ENCODE measurements at regions not wholly inside any gene's neighbourhood (a gene's known extent, or its start where the extent isn't known, plus 50 kb on each side); places are given as distances from the start of the nearest gene placed in this dataset.

- DNase-seq (ENCODE audit: low read depth in 1 of 2, low spot score in 1 of 2) (no peak), ATAC-seq (no peak), FAIRE-seq (no peak)
- TF ChIP-seq USF2 (IDR thresholded peaks at IDR 0.05) (no peak), RCOR1 (IDR thresholded peaks at IDR 0.05; ENCODE audit: low read depth, low read length) (no peak), ATOH8 (CRISPR knock-in tag; IDR thresholded peaks at IDR 0.05; ENCODE audit: low read depth) (no peak), ELK1 (IDR thresholded peaks at IDR 0.05; ENCODE audit: low read depth, low read length) (no peak), CBX8 (IDR thresholded peaks at IDR 0.05) (no peak), ZC3H11A (IDR thresholded peaks at IDR 0.05) (no peak), HOXA7 (CRISPR knock-in tag; IDR thresholded peaks at IDR 0.05) (no peak)
- Histone ChIP-seq H3K27ac (no peak overlapping the region), H3K4me2 (no peak overlapping the region), H3K4me3 (no peak overlapping the region), H3K9me3 (peaks cover 14% of the 10 kb centered on the region; the same call in 1 of the 3 replicates), H3K4me1 (no peaks in the 10 kb centered on the region)
- ChIA-PET CTCF (interaction anchor here (0.6 kb wide), 1 partner anchor 84 kb away, joined by 3 read pairs; no protein-coding TSS in a partner anchor), POLR2A (no interaction called here)
- 3% methylated on average over 2 of the region's 2 CpGs for WGBS (ENCODE audit: missing lambda C conversion rate)
These were observed 427.7 kb downstream of the PRELID2 start for GRCh38 chr5:145407300-145408047.

GRCh38 chr5:145403992-145404391 lies 431.1 kb downstream of the PRELID2 start:
- CTCF ChIA-PET: no interaction called here

More at GRCh38 chr5:145403992-145404391, 431.1 kb downstream of the PRELID2 start:
- POLR2A ChIA-PET: no interaction called here
- 43% methylated on average over 7 of the region's 7 CpGs for WGBS (ENCODE audit: missing lambda C conversion rate)
- Histone ChIP-seq H3K4me3 (no peak overlapping the region), H3K4me2 (no peak overlapping the region), H3K9me3 (no peaks in the 10 kb centered on the region; the same call in 2 of the 3 replicates), H3K27ac (no peak overlapping the region), H3K4me1 (no peaks in the 10 kb centered on the region)
- FAIRE-seq: no peak
- TF ChIP-seq RFX5 (IDR thresholded peaks at IDR 0.05): no peak
- TF ChIP-seq CEBPB (IDR thresholded peaks at IDR 0.05): no peak
- TF ChIP-seq POLR2A (IDR thresholded peaks at IDR 0.05; ENCODE audit: low read length): no peak
- TF ChIP-seq ZNF302 (CRISPR knock-in tag; IDR thresholded peaks at IDR 0.05): no peak
- no peak for TF ChIP-seq RAD21 (conservative IDR thresholded peaks at IDR 0.05 in 1 of 2, IDR thresholded peaks at IDR 0.05 in 1 of 2)
- TF ChIP-seq REST (IDR thresholded peaks at IDR 0.05): no peak
- TF ChIP-seq NR3C1 (IDR thresholded peaks at IDR 0.05): no peak
- TF ChIP-seq TP53 (CRISPR knock-in tag; IDR thresholded peaks at IDR 0.05): no peak
- no peak for TF ChIP-seq FOXS1 (CRISPR knock-in tag; IDR thresholded peaks at IDR 0.05)
- TF ChIP-seq RARB (CRISPR knock-in tag; IDR thresholded peaks at IDR 0.05): no peak
- no peak for TF ChIP-seq MAFK (IDR thresholded peaks at IDR 0.05; ENCODE audit: partially characterized antibody)
- TF ChIP-seq JUNB (IDR thresholded peaks at IDR 0.05): no peak
- no peak for TF ChIP-seq PHF8 (IDR thresholded peaks at IDR 0.05; ENCODE audit: borderline replicate concordance, low read depth)
- TF ChIP-seq CTCF (IDR thresholded peaks at IDR 0.05): no peak
- no peak for DNase-seq (ENCODE audit: low read depth in 1 of 2, low spot score in 1 of 2)
- no peak for ATAC-seq

Data from A549 (cell line).